GM12874 (cell line): ENCODE measurements at regions not wholly inside any gene's neighbourhood (a gene's known extent, or its start where the extent isn't known, plus 50 kb on each side); places are given as distances from the start of the nearest gene placed in this dataset.

ENCODE experiments used
- CTCF ChIP-seq: IDR thresholded peaks from 2 replicates; pipeline ENCODE4 v1.5.1; 2011; ENCODE audit warnings: low read depth, mild to moderate bottlenecking, control low read depth, low read length, moderate library complexity; ENCODE audit not compliant: insufficient read depth

DNA sequence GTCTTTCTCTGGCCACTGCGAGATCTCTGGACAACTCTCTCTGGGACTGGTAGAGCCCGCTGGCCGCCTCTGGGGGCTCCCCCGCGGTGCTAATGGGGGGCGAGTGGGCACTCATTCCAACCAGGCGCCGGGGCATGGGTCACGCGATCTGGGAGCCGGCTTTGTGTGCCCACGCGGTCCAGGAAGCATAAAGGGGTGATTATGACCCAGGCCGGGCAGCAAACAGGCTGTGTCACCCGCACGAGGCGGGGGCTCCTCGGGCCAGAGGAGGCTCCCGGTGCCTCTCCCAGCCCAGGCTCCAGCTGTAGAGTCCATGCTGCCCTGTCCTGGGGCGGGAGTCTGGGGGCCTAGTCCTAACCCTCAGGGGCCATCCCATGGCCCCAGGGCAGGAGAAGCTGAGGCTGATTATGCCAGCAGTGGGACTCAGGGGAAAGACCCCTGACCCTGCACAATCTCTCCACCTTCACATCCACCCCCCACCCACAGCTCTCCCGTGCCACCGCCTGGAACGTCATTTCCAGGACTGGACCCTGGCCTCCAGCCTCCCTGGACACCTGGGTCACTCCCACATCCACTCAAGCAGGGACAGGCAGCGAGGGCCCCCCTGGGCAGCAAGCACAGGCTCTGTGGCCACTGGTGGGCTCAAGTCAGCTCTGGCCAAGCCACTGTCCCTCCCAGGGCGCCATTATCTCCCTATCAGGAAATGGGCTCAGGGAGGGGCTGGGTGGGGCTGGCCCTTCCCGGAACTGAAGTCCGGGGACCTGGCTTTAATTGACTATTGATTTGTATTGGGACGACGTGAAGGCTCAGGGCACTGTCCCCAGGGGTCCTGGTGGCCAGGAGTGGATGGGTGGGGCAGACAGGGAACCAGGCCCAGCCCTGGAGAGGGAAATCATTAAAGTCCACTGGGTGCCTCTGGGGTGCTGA is 50.0 kb downstream of the PTPRS start:
- no peak for TF ChIP-seq CTCF

DNA sequence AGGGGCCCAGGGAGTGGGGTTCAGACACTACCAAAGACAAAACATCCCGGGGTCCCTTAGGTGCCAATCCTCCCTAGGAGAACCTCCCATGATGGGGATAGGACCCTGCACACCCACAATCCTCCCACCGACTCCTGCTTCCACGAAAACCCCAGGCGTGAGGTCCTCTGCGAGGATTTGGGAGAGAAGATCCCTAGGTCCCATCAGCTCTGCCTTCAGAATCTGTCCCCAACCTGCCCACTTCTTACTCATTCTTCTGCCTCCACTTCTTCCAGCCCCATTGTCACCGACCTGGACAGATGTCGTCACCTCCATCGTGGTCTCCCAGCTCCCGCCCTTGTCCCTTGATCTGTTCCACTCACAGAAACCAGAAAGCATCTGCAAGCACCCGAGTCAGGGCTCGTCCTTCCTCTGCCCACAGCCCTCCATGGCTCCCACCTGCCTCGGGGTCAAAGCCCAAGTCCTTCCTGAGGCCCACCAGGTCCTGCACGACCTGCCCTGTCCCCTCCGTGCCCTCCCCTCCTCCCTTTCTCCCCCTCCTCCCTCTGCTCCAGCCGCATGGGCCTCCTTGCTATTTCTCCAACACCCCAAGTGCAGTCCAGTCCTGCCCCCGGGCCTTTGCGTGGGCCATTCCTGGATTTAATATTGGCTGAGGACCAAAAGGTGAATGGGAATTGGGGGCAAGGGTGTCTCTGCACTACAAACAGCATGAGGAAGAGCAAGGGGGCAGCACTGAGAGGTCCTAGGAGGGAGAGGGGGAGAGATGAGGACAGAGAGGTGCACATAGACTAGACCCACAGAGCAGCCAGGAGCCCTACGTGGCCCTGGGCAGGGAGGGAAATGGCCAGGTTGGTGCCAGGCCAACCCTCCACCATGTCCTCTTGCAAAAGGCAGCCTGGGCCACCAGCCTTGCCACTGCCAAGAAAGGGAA is 51.3 kb downstream of the PTPRS start:
- TF ChIP-seq CTCF, result no peak

- no peak for TF ChIP-seq CTCF
Measured at GRCh38 chr19:5288347-5288739, 52.3 kb downstream of the PTPRS start.

- no peak for TF ChIP-seq CTCF
Measured at GRCh38 chr19:5287066-5287465, 53.5 kb downstream of the PTPRS start.

- TF ChIP-seq CTCF, result no peak
Measured at GRCh38 chr19:5286465-5287029, 54.1 kb downstream of the PTPRS start.

GRCh38 chr19:5285955-5286354 is 54.7 kb downstream of the PTPRS start:
- TF ChIP-seq CTCF, result no peak

DNA sequence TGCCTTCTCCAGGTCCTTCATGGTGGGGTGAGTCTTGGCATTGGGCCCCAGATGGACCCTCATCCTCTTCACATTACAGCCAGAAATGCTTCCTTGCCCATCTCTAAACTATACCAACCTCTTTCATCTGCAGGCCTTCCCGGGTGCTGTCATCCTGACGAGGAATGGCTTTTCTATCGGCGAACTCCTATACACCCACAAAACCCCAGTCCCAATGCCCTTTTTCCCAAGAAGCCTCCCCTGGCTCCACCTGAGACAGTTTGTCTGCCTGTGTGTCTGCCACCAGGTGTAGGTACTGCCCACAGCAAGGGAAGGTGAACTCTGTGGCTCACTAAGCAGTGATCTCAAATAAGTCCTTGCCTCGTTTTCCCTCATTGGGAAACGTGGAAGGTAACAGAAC is 55.3 kb downstream of the PTPRS start:
- TF ChIP-seq CTCF, result no peak
